NCI-H69 (cell line): ENCODE measurements at regions not wholly inside any gene's neighbourhood (a gene's known extent, or its start where the extent isn't known, plus 50 kb on each side); places are given as distances from the start of the nearest gene placed in this dataset.
"Not testable (repeated sequence)": the region's sequence is repeated elsewhere in the genome, so short reads cannot be mapped to it uniquely, and the experiment has no call there.

Experiments used
- DNase-seq: peaks from one replicate; lab custom pipeline; 2025; lab: John Stamatoyannopoulos, UW

GRCh38 chr5:162621726-162622263, 554.2 kb downstream of the GABRG2 start:
- not testable (repeated sequence) for DNase-seq

- DNase-seq, result no peak
Observed at GRCh38 chr5:162624110-162624509, 556.5 kb downstream of the GABRG2 start.

GRCh38 chr5:162637481-162637880, 569.9 kb downstream of the GABRG2 start:
- no peak for DNase-seq

- DNase-seq, result no peak
Observed at GRCh38 chr5:162638849-162639248, 571.3 kb downstream of the GABRG2 start.

- DNase-seq, result no peak
Observed at GRCh38 chr5:162641142-162641813, 573.7 kb downstream of the GABRG2 start.

- DNase-seq, result no peak
Observed at GRCh38 chr5:162654661-162655405, 587.3 kb downstream of the GABRG2 start.

- no peak for DNase-seq
Observed at GRCh38 chr5:162657076-162657475, 589.5 kb downstream of the GABRG2 start.

GRCh38 chr5:162664846-162665245, 597.3 kb downstream of the GABRG2 start:
- DNase-seq, result no peak

GRCh38 chr5:162668926-162669325, 601.4 kb downstream of the GABRG2 start:
- no peak for DNase-seq

- DNase-seq, result no peak
Observed at GRCh38 chr5:162672061-162672460, 604.5 kb downstream of the GABRG2 start.

GRCh38 chr5:162683284-162683683, 615.7 kb downstream of the GABRG2 start:
- DNase-seq, result no peak

- DNase-seq, result peak; percentile 11
Observed at GRCh38 chr5:162684145-162684544, 616.6 kb downstream of the GABRG2 start.

- DNase-seq, result no peak
Observed at GRCh38 chr5:162685302-162685701, 617.7 kb downstream of the GABRG2 start.

- not testable (repeated sequence) for DNase-seq
Observed at GRCh38 chr5:162696272-162696671, 628.7 kb downstream of the GABRG2 start.

- no peak for DNase-seq
Observed at GRCh38 chr5:162699361-162699760, 631.8 kb downstream of the GABRG2 start.

GRCh38 chr5:162703914-162704313, 636.3 kb downstream of the GABRG2 start:
- DNase-seq, result no peak

- DNase-seq, result no peak
Observed at GRCh38 chr5:162711244-162711643, 643.7 kb downstream of the GABRG2 start.

- DNase-seq, result no peak
Observed at GRCh38 chr5:162719720-162720119, 652.1 kb downstream of the GABRG2 start.

- no peak for DNase-seq
Observed at GRCh38 chr5:162721125-162721524, 653.6 kb downstream of the GABRG2 start.

- DNase-seq, result no peak
Observed at GRCh38 chr5:162752612-162753011, 684.8 kb upstream of the CCNG1 start.

GRCh38 chr5:162762119-162762518, 675.3 kb upstream of the CCNG1 start:
- no peak for DNase-seq

GRCh38 chr5:162769019-162769418, 668.4 kb upstream of the CCNG1 start:
- DNase-seq, result no peak

- no peak for DNase-seq
Observed at GRCh38 chr5:162785673-162786072, 651.7 kb upstream of the CCNG1 start.
